B cell (primary cell): ENCODE measurements at regions not wholly inside any gene's neighbourhood (a gene's known extent, or its start where the extent isn't known, plus 50 kb on each side); places are given as distances from the start of the nearest gene placed in this dataset.

Experiments
- CTCF ChIP-seq: fragments of 200-600 bp; IDR thresholded peaks from one replicate; pipeline ENCODE4 v1.8.0; 2022; ENCODE audit warnings: antibody characterized with exemption, mild to moderate bottlenecking
- EZH2 ChIP-seq: IDR thresholded peaks from 2 replicates; pipeline ENCODE4 v1.6.1; 2012; ENCODE audit warnings: borderline replicate concordance, low read depth, mild to moderate bottlenecking, moderate library complexity, low read length; ENCODE audit not compliant: insufficient read depth, poor library complexity, severe bottlenecking

- no peak for TF ChIP-seq CTCF
- TF ChIP-seq EZH2 = no peak
Measured at GRCh38 chr16:72425571-72426341, 253.8 kb upstream of the PMFBP1 start.
